Brain pericyte (primary cell): ENCODE measurements at regions not wholly inside any gene's neighbourhood (a gene's known extent, or its start where the extent isn't known, plus 50 kb on each side); places are given as distances from the start of the nearest gene placed in this dataset.

ENCODE experiments used
- DNase-seq: peaks from one replicate; pipeline ENCODE4 v3.0.0-alpha.2; 2012; ENCODE audit warnings: low read depth, low spot score

GRCh38 chr13:22226086-22226485 lies 555.2 kb downstream of the FGF9 start:
- no peak for DNase-seq

DNA sequence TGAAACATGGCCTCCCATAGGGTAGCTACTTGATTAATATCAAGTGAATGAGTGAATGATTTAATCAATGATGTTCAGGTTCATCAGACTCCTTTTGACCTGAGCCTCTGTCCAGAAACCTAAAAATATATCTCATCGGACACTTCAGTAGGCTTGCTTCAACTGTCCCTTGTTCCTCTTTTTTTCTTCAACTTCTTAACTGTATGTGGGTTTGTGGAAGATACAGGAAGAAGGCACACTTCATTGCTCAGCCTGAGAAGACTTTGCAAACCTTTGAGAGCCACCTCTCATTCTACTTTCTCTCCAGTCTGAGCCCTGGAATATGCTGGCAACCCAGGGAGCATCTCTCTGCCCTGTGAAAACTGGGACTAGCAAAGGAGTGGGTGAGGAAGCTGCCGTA lies 557.0 kb downstream of the FGF9 start:
- DNase-seq = no peak

GRCh38 chr13:22229916-22230315 lies 559.0 kb downstream of the FGF9 start:
- no peak for DNase-seq

DNA sequence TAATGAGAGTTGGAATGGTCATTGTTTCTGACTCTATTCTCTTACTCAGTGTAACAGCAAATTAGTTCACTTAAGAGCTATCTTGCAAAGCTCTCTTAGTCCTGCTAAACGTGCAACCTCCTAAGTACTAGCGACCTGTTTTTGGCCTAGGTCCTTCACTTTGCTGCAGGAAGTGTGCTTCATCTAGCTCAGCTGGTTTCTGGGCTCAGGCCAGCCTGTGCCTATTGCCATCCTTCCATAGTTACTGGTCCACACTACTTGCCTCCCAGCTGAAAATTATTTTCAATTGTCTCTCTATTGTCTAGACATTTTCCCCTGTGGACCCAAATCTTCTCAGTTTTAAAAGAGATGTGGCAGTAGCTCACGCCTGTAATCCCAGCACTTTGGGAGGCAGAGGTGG lies 561.3 kb downstream of the FGF9 start:
- no peak for DNase-seq

DNA sequence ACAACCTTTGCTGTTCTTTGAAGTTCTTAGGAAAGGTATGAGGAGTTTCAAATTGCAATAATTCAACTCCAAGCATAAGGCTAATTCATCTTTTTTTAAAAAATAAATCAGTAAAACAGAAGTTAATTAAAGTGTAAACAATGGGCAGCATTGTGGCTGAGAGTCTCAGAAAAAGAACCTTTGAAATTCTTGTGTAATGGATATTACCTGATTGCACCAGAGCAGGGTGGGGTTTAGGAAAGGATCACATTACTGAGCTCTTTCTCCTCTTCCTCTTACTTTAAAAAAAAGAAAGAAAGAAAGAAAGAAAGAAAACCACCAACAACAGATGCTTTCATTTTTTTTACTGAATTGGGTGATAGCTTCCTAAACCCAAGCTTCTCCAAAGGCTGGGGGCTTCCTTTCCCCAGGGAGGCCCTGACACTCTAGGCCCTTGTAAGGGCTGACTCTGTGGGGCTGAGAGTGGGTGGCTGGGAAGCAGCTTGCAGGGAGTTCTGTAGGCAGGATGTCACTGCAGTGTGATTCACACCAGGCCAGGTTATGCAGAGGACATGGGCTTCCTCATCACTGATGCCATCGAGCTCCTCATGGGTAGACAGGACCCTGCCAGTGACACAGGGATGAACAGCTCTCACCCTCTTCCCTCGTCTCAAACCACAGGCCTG lies 564.5 kb downstream of the FGF9 start:
- DNase-seq = no peak

GRCh38 chr13:22235950-22236290 lies 565.0 kb downstream of the FGF9 start:
- no peak for DNase-seq

DNA sequence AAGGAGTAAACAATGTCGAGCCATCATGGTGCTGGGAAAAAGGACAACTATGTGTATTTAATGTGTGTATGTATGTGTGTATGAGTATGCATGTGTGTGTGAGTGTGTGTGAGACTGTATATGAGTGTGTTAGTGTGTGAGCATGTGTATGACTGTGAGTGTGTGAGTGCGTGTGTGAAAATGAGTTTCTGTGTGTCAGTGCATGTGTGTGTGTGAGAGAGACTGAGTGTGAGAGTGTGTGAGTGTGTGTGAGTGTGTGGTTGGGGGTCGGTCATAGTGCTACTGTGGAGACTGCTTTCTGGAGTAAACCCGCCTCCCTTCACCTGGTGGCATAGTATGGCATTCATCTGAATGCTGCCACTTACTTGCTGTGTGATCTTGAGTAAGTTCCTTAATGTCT lies 567.4 kb downstream of the FGF9 start:
- DNase-seq = no peak

DNA sequence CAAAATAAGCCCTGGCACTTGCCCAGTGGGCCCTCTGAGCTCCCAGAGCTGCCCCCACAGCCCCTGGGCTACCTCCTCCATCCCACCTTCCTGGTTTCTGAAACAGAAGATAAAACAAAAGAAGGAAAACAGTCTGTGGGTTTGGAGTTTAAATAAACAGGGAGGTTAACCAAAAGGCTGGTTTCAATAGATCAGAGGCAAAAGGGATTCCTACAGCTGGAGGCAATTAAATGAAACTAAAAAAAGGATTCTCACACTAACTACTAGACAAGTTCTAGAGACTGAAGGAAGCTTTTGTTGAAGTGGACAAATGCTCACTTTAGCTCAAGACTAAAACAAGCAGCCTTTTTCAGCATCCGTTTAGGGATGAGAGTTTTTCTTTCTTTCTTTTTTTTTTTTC lies 569.8 kb downstream of the FGF9 start:
- DNase-seq = no peak

GRCh38 chr13:22243469-22244163 lies 572.7 kb downstream of the FGF9 start:
- no peak for DNase-seq

GRCh38 chr13:22252281-22252830 lies 581.5 kb downstream of the FGF9 start:
- DNase-seq = no peak

- DNase-seq = no peak
Measured at GRCh38 chr13:22253107-22253506, 582.2 kb downstream of the FGF9 start.

- no peak for DNase-seq
Measured at GRCh38 chr13:22256111-22256639, 585.3 kb downstream of the FGF9 start.

DNA sequence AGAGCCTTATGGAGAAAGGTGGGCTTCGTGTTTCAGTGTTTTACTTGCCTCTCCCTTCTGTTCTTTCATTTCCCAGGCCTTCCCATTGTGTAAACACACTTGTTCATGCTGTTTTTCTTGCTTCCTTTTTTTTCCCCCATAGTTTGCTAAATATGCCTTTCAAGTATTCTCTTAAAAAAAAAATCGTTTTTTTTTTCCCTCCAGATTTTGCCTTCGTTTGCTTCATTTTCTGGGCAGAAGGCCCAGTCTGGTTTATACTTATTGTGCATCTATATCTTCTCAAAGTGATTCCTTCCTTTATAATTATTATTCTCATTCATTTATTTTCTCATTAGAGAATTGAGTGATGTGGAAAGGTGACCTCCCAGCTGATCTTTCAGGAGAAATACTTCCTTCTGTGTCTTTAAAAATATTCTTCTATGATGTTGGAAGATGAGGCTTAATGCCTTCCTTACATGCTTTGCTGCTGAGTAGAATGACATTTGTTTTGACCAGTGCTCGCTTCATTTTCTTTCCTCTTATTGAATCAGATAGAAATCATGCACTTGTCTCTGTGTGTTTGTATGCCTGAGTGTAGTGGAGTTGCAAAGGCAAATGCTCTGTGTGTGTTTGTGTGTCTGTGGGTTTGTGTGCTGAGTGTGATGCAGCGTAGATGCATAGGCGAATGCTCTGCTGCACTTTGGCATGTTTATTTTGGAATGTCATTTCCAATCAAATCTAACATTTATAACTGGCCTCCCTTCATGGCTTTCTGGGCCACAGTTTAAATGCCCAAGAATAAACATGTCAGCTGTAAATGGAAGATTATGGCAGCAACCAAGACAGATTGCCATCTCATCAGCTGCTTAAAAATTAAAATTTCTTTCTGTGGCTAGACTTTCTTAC lies 591.4 kb downstream of the FGF9 start:
- DNase-seq = no peak

DNA sequence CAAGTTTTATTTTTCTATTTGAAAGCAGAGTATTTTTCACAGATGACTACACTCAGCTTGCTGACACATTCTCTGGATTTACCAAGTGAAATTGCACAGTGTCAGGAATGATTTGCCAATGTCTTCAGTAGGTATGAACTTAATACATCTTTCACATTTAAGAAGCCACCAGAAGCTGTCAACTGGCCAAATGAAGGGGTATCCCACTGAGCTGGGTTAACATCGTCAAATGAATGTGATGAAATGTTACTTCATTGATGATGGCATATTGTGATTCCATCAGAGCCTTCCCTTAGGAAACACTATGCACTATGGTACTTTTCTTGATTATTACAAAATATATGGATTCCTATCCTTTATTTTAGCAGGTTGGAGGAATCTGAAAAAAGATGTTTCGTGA lies 592.3 kb downstream of the FGF9 start:
- DNase-seq = no peak

DNA sequence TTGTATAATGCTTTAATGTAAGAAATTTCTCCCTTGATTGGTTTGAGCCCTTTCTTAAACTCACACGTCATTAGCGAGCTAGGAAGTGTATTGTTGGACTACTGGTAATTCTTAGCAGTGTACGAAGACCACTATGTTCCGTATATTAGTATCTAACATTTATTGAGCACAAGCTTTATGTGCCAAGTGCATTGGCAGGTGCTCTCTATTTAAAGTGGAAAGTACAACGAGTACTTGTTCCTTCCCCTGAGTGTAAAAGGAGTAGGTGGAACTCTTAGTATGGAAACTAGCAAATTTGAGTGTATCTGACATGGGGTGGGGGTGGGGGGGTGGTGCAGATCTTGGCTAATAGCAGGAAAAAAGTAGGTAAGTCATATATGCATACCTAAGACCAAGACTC lies 594.7 kb downstream of the FGF9 start:
- no peak for DNase-seq

- DNase-seq = no peak
Measured at GRCh38 chr13:22270881-22271280, 600.0 kb downstream of the FGF9 start.

DNA sequence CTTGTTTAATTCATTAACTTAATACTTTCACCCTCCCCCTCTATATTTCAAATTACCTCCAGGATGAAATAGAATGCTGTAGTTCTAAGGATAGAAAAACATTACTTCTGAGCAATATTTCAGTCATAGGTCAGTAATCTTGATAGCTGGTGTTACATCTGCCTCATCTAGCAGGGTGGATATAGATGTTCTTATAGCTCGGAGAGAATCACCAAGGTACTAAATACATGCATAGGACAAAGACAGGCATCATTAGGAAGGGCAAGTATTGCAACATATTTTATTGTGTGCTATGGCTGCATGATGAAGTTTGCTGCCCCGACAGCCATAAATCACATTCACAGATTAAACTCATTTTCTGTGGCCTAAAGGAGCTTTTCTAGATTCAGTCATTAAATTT lies 601.0 kb downstream of the FGF9 start:
- DNase-seq = no peak

GRCh38 chr13:22275393-22275792 lies 604.5 kb downstream of the FGF9 start:
- no peak for DNase-seq

- no peak for DNase-seq
Measured at GRCh38 chr13:22276616-22277015, 605.7 kb downstream of the FGF9 start.

DNA sequence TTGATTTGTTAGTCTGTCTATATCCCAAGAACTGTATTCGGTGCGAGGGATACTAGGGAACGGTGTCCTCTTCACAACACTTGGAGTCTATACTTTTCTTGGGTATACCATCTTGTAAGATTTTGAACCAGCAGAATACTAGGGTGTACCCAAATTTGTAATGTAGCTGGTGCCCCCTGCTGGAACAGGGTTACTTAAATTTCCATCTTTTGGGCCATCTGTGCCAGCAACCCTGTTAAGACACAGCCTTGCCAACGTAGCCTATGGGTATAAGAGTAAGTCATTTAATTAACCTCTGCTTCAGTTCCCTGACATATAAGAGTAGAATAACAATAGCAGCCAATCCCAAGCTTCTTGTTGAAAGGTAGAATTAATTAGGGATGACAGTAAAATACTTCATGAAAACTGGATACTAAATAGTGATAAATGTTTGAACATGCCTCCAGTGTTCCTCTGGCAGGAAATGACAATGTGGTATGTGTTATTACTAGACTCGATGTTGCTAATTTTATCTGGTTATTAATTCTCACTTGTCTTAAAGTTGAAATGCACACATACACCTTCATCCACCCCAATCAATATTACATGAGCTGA lies 607.6 kb downstream of the FGF9 start:
- no peak for DNase-seq

DNA sequence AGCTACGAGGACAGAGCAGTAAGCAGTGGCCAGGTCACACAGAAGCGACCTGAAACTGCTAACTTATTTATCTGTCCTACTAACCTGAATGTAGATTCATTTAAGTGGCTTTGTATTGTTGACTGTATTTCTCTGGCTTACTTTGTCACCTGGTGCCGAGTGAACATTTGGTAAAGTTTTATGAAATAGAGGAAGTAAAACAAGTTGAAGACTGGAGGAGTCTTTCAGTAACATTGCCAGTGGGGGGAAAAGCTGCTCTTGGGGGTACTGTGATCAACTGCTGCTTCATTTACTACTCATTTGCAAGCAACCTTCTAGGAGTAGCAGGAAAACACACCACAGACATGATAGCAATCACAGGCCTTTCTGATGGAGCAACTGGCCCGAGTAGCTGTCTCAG lies 615.0 kb downstream of the FGF9 start:
- no peak for DNase-seq

GRCh38 chr13:22286338-22286737 lies 615.5 kb downstream of the FGF9 start:
- no peak for DNase-seq
